Prostate gland (tissue), 2 donors: ENCODE measurements at regions not wholly inside any gene's neighbourhood (a gene's known extent, or its start where the extent isn't known, plus 50 kb on each side); places are given as distances from the start of the nearest gene placed in this dataset.

Source experiments
- DNase-seq: peaks from one replicate; pipeline ENCODE4 v3.0.0-alpha.2; 2019; ENCODE audit warnings: low spot score
- H3K27ac ChIP-seq, 2 donors: fragments of 200-600 bp; sonication (generic); 2 replicates each; pipeline ENCODE4 v1.5.1; 2017 to 2019
- H3K27me3 ChIP-seq: fragments of 200-600 bp; sonication (generic); replicated peaks from 2 replicates; pipeline ENCODE4 v1.5.1; 2019; ENCODE audit not compliant: insufficient read depth
- H3K36me3 ChIP-seq, 2 donors: fragments of 200-600 bp; sonication (generic); 1 replicate in 1 of 2; 2 replicates in 1 of 2; pipeline versions ENCODE4 v1.5.1 to v1.8.1; 2017 to 2019
- H3K4me1 ChIP-seq: fragments of 200-600 bp; sonication (generic); replicated peaks from 2 replicates; pipeline ENCODE4 v1.5.1; 2019
- H3K4me3 ChIP-seq, 2 donors: fragments of 200-600 bp; sonication (generic); 2 replicates each; pipeline ENCODE4 v1.5.1; 2017 to 2019
- H3K9me3 ChIP-seq: fragments of 200-600 bp; sonication (generic); 2 replicates; pipeline ENCODE4 v1.5.1; 2017
- POLR2A ChIP-seq: fragments of 450-650 bp; IDR thresholded peaks from one replicate; pipeline ENCODE4 v1.6.1; 2016; ENCODE audit warnings: antibody characterized with exemption, mild to moderate bottlenecking
- POLR2AphosphoS5 ChIP-seq: sonication (generic); formaldehyde crosslinking; IDR thresholded peaks from one replicate; pipeline ENCODE4 v1.6.1; 2017; ENCODE audit warnings: antibody characterized with exemption
- WGBS: methylation state at CpG from one replicate; pipeline ENCODE4 v1.1.5; 2018; 5-methylcytosine and 5-hydroxymethylcytosine counted together
- intact Hi-C: fragments of 100-400 bp; cut with DNase I; formaldehyde crosslinking; loops from one replicate; pipeline ENCODE4 v1.14.2; 2022
- TF ChIP-seq, protein P1 (sequence below), 4 experiments: fragments of 200-600 bp in 2 of 4; fragments of 450-650 bp in 2 of 4; sonication (generic) in 2 of 4; IDR thresholded peaks; 1 replicate in 3 of 4; 2 replicates in 1 of 4; pipeline ENCODE4 v1.5.1; 2016 to 2019; ENCODE audit warnings: antibody characterized with exemption in 4 of 4, mild to moderate bottlenecking in 2 of 4, moderate library complexity in 2 of 4

DNA sequence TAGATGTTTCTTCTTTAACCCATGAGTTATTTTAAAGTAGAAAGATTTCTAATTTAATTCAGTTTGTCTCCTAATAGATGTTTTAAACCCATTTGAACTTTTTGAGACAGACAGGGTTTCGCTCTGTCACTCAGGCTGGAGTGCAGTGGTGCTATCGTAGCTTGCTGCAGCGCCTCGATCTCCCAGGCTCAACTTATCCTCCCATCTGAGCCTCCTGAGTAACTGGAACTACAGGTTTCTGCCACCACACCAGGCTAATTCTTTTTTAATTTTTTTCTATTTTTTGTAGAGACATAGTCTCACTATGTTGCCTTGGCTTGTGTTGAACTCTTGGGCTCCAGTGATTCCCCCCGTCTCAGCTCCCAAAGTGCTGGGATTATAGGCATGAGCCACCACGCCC lies 53.0 kb upstream of the RAB18 start:
- no peak for DNase-seq
- Histone ChIP-seq H3K4me1 (no peaks in the 10 kb centered on the region), H3K9me3 (no peaks in the 10 kb centered on the region), H3K36me3 (no peaks in the 10 kb centered on the region), H3K27me3 (no peaks in the 10 kb centered on the region), H3K27ac (no peak overlapping the region), H3K4me3 (no peak overlapping the region)
- WGBS = 91% methylated on average over 6 of the region's 6 CpGs
- intact Hi-C loops = no loop called here
- TF ChIP-seq, protein P1, sequence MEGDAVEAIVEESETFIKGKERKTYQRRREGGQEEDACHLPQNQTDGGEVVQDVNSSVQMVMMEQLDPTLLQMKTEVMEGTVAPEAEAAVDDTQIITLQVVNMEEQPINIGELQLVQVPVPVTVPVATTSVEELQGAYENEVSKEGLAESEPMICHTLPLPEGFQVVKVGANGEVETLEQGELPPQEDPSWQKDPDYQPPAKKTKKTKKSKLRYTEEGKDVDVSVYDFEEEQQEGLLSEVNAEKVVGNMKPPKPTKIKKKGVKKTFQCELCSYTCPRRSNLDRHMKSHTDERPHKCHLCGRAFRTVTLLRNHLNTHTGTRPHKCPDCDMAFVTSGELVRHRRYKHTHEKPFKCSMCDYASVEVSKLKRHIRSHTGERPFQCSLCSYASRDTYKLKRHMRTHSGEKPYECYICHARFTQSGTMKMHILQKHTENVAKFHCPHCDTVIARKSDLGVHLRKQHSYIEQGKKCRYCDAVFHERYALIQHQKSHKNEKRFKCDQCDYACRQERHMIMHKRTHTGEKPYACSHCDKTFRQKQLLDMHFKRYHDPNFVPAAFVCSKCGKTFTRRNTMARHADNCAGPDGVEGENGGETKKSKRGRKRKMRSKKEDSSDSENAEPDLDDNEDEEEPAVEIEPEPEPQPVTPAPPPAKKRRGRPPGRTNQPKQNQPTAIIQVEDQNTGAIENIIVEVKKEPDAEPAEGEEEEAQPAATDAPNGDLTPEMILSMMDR (IDR thresholded peaks at IDR 0.05) = no peak
- TF ChIP-seq POLR2AphosphoS5 (no peak), POLR2A (no peak)

DNA sequence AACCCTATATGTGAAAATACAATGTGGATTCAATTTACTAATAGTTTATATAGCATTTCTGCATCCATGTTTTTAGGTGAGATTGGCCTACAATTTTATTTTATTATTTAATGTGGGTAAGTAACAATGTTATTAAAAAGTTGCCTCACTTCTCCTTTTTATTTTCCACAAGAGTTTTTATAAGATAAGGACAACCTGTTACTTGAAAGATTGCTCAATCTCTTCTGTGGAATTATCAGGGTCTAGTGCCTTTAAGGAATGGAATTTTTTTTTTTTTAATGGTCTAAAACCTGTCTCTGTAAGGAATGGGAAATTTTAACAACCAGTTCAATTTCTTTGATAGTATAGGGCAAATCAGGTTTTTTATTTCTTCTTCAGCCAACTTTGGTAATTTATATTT lies 53.9 kb upstream of the RAB18 start:
- no peaks in the 10 kb centered on the region for H3K36me3 ChIP-seq
- H3K27ac ChIP-seq = no peak overlapping the region
- no peaks in the 10 kb centered on the region for H3K9me3 ChIP-seq
- no peak overlapping the region for H3K4me3 ChIP-seq
- TF ChIP-seq POLR2A (no peak), POLR2AphosphoS5 (no peak)
- TF ChIP-seq, protein P1 (IDR thresholded peaks at IDR 0.05) = no peak
- no peaks in the 10 kb centered on the region for H3K4me1 ChIP-seq
- DNase-seq = no peak
- intact Hi-C loops = no loop called here
- no peaks in the 10 kb centered on the region for H3K27me3 ChIP-seq

DNA sequence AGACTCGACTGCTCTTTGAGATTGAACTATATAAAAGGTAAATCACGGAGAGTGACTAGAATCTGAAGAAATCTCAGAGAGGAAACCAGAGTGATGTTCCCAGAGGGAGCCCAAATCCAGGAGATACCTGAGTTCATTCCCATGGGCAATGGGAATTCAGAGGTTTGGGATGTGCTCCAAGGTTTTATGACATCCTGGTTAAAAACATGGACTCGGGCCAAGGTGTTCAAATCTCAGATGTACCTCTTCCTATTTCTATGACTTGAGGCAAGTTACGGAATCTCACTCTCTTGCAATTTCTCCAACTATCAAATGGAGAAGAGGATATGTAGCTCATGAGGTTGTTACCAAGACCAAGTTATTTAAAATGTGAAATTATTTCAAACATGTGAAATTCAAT lies 54.5 kb upstream of the RAB18 start:
- DNase-seq = no peak
- Histone ChIP-seq H3K27me3 (no peaks in the 10 kb centered on the region), H3K9me3 (no peaks in the 10 kb centered on the region), H3K27ac (no peak overlapping the region), H3K36me3 (no peaks in the 10 kb centered on the region), H3K4me3 (no peak overlapping the region), H3K4me1 (no peaks in the 10 kb centered on the region)
- intact Hi-C loops = loop anchor here (10.0 kb wide), 1 partner anchor 795 kb away; no protein-coding TSS in a partner anchor
- 77% methylated on average over 4 of the region's 4 CpGs for WGBS
- TF ChIP-seq, protein P1 (IDR thresholded peaks at IDR 0.05) = no peak
- TF ChIP-seq POLR2A (no peak), POLR2AphosphoS5 (no peak)

DNA sequence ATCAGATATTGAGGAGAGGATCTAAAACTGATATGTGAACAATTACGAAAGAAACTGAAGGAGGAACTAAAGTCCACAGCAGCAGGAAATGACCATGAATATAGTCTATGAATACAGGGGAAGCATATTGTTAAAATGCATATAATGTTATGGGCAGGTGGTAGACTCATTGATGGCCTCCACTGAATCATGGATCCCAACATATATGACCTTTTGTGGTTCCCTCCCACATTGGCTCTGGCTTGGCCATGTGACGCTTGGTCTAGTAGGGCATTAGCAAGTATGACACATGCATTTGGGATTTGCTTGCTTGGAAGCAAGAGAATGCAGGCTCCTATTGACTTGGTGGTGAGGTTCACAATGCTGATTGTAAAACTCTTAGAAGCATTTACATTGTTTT lies 55.2 kb upstream of the RAB18 start:
- Histone ChIP-seq H3K36me3 (no peaks in the 10 kb centered on the region), H3K9me3 (no peaks in the 10 kb centered on the region), H3K4me1 (no peaks in the 10 kb centered on the region), H3K4me3 (no peak overlapping the region), H3K27ac (no peak overlapping the region), H3K27me3 (no peaks in the 10 kb centered on the region)
- WGBS = 88% methylated on average over 2 of the region's 2 CpGs
- TF ChIP-seq POLR2A (no peak), POLR2AphosphoS5 (no peak)
- TF ChIP-seq, protein P1 (IDR thresholded peaks at IDR 0.05) = no peak
- intact Hi-C loops = loop anchor here (10.0 kb wide), 1 partner anchor 796 kb away; no protein-coding TSS in a partner anchor
- no peak for DNase-seq

DNA sequence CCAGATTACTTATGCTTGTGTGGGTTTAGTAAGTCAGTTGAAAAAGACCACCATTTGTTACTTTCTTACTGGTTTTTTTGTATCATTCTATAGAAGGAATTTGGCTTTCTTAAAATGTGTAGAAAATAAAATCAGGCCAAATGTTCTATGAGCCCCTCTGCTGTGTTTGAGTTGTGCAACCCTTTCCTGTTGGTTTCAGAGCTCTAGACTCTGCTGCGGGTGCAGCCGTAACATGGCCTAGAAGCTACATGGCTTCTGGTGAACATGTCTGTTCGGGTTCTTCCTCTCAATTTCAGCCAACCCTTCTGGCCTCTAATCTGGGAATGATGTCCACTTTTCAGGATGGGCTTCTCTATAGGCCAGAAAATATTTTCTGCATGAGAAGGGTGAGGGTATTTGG lies 56.6 kb upstream of the RAB18 start:
- intact Hi-C loops = loop anchor here (10.0 kb wide), 1 partner anchor 797 kb away; no protein-coding TSS in a partner anchor
- WGBS = 92% methylated on average over 3 of the region's 3 CpGs
- TF ChIP-seq, protein P1 (IDR thresholded peaks at IDR 0.05) = no peak
- TF ChIP-seq POLR2A (no peak), POLR2AphosphoS5 (no peak)

More for the DNA sequence above, 56.6 kb upstream of the RAB18 start:
- Histone ChIP-seq H3K9me3 (no peaks in the 10 kb centered on the region), H3K27me3 (no peaks in the 10 kb centered on the region), H3K36me3 (no peaks in the 10 kb centered on the region), H3K27ac (no peak overlapping the region), H3K4me1 (no peaks in the 10 kb centered on the region), H3K4me3 (no peak overlapping the region)
- DNase-seq = no peak
